OCI-LY1 (cell line): ENCODE measurements at regions not wholly inside any gene's neighbourhood (a gene's known extent, or its start where the extent isn't known, plus 50 kb on each side); places are given as distances from the start of the nearest gene placed in this dataset.

Experiments used
- H2AFZ ChIP-seq: fragments of 200-600 bp; sonication (generic), shearing (Covaris generic); 2 replicates; pipeline ENCODE4 v1.6.0; 2014; ENCODE audit warnings: antibody characterized with exemption, mild to moderate bottlenecking, low read length
- H3F3A ChIP-seq: fragments of 200-600 bp; sonication (generic), shearing (Covaris generic); 2 replicates; pipeline ENCODE4 v1.6.0; 2014; ENCODE audit warnings: mild to moderate bottlenecking, antibody characterized with exemption, low read length, moderate library complexity; ENCODE audit not compliant: insufficient read depth
- H3K27ac ChIP-seq: fragments of 200-600 bp; sonication (generic); 2 replicates; pipeline ENCODE4 v1.5.1; 2014; ENCODE audit warnings: low read length, mixed run types, mild to moderate bottlenecking, low read depth; ENCODE audit not compliant: poor library complexity, severe bottlenecking
- H3K27me3 ChIP-seq: fragments of 200-600 bp; sonication (generic); 2 replicates; pipeline ENCODE4 v1.6.0; 2014; ENCODE audit warnings: antibody characterized with exemption, mild to moderate bottlenecking, low read length, moderate library complexity; ENCODE audit not compliant: insufficient read depth
- H3K36me3 ChIP-seq: fragments of 200-600 bp; sonication (generic); 2 replicates; pipeline ENCODE4 v1.6.1; 2014; ENCODE audit warnings: mild to moderate bottlenecking, antibody characterized with exemption, low read length, moderate library complexity, mixed read lengths; ENCODE audit not compliant: insufficient read depth
- H3K4me1 ChIP-seq: fragments of 200-600 bp; sonication (generic); 2 replicates; pipeline ENCODE4 v1.5.1; 2014; ENCODE audit warnings: mild to moderate bottlenecking, low read length, moderate library complexity; ENCODE audit not compliant: insufficient read depth, severe bottlenecking
- H3K4me2 ChIP-seq: fragments of 200-600 bp; sonication (generic), shearing (Covaris generic); 2 replicates; pipeline ENCODE4 v1.6.1; 2014; ENCODE audit warnings: low read length
- H3K4me3 ChIP-seq: fragments of 200-600 bp; sonication (generic); 2 replicates; pipeline ENCODE4 v1.5.1; 2014; ENCODE audit warnings: low read length, low read depth, mild to moderate bottlenecking, mixed read lengths; ENCODE audit not compliant: poor library complexity, severe bottlenecking
- H3K79me2 ChIP-seq: fragments of 200-600 bp; shearing (Covaris generic); 2 replicates; pipeline ENCODE4 v1.6.1; 2016; ENCODE audit warnings: mixed run types, low read length, mixed read lengths; ENCODE audit not compliant: insufficient read depth
- H3K9ac ChIP-seq: fragments of 200-600 bp; sonication (generic), shearing (Covaris generic); 2 replicates; pipeline ENCODE4 v1.6.1; 2014; ENCODE audit warnings: mild to moderate bottlenecking, low read length, mixed read lengths
- H3K9me2 ChIP-seq: fragments of 200-600 bp; sonication (generic), shearing (Covaris generic); 2 replicates; pipeline ENCODE4 v1.6.1; 2014; ENCODE audit warnings: low read depth, mild to moderate bottlenecking, low read length, mixed read lengths
- H3K9me3 ChIP-seq: fragments of 200-600 bp; shearing (Covaris generic); 2 replicates; pipeline ENCODE4 v1.6.1; 2014; ENCODE audit warnings: low read length, mixed read lengths
- H4K20me1 ChIP-seq: fragments of 200-600 bp; sonication (generic), shearing (Covaris generic); 2 replicates; pipeline ENCODE4 v1.6.0; 2016; ENCODE audit warnings: mild to moderate bottlenecking, low read length; ENCODE audit not compliant: insufficient read depth
- CTCF ChIP-seq: fragments of 200-600 bp; sonication (generic), shearing (Covaris generic); IDR thresholded peaks from 2 replicates; pipeline ENCODE4 v1.5.1; 2017; ENCODE audit warnings: mild to moderate bottlenecking, antibody characterized with exemption, low read length, moderate library complexity, mixed read lengths
- EZH2 ChIP-seq: fragments of 200-600 bp; sonication (generic), shearing (Covaris generic); IDR thresholded peaks from 2 replicates; pipeline ENCODE4 v1.8.0; 2017; ENCODE audit warnings: borderline replicate concordance, mixed run types, mild to moderate bottlenecking, antibody characterized with exemption, low read length, moderate library complexity, mixed read lengths

DNA sequence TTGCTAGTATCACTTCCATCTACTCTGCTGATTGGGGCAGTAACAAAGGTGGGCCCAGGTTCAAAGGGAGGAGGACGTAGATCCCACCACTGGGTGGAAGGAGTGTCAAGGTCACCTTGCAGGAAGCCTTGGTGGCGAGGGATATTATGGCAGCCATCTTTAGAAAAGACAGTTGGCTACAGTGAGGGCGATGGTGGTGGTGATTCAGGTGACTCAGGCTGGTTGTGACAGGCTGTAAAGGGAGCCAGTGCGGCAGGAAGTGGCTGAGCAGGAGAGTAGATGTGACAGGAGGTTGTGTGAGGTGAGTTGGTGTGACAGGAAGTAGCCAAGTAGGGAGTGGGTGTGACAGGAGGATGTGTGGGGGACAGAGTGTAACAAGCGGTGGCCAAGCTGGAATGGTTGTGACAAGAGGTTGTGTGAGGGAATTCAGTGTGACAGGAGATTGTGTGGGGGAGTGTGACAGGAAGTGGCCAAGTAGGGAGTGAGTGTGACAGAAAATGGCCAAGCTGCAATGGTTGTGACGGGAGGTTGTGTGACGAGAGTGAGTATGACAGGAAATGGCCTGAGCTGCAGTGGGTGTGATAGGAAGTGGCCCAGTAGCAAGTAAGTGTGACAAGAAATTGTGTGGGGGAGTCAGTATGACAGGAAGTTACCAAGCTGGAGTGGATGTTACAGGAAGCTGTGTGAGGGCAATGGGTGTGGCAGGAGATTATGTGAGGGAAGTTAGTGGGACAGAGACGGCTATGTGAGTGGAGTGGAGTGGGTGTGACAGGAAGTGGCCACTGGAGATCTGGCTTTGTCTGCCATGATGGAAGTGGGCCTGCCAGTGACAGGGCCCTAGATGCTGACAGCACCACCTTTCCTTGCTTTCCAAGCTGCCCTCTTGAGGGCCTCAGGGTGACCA is 136.5 kb upstream of the MYL2 start:
- no peaks in the 10 kb centered on the region for H3K4me1 ChIP-seq
- no peak overlapping the region for H3K27ac ChIP-seq
- H2AFZ ChIP-seq = no peak overlapping the region

GRCh38 chr12:111055181-111055880 is 135.0 kb upstream of the MYL2 start:
- no peaks in the 10 kb centered on the region for H3K36me3 ChIP-seq
- no peaks in the 10 kb centered on the region for H4K20me1 ChIP-seq
- no peak overlapping the region for H2AFZ ChIP-seq
- TF ChIP-seq CTCF = no peak
- TF ChIP-seq EZH2 = no peak
- H3K79me2 ChIP-seq = no peaks in the 10 kb centered on the region
- no peak overlapping the region for H3K9ac ChIP-seq
- no peak overlapping the region for H3K4me2 ChIP-seq
- no peak overlapping the region for H3K4me3 ChIP-seq
- no peaks in the 10 kb centered on the region for H3K27me3 ChIP-seq
- H3K27ac ChIP-seq = no peak overlapping the region
- no peaks in the 10 kb centered on the region for H3K9me3 ChIP-seq
- H3K4me1 ChIP-seq = no peaks in the 10 kb centered on the region
- H3K9me2 ChIP-seq = no peaks in the 10 kb centered on the region
- no peaks in the 10 kb centered on the region for H3F3A ChIP-seq

More for the DNA sequence above, 136.5 kb upstream of the MYL2 start:
- no peaks in the 10 kb centered on the region for H3K27me3 ChIP-seq
- no peak overlapping the region for H3K4me3 ChIP-seq
- H3K79me2 ChIP-seq = no peaks in the 10 kb centered on the region
- no peaks in the 10 kb centered on the region for H3K9me2 ChIP-seq
- no peak overlapping the region for H3K9ac ChIP-seq
- H4K20me1 ChIP-seq = no peaks in the 10 kb centered on the region
- H3K36me3 ChIP-seq = no peaks in the 10 kb centered on the region
- no peak overlapping the region for H3K4me2 ChIP-seq
- no peaks in the 10 kb centered on the region for H3K9me3 ChIP-seq
- H3F3A ChIP-seq = no peaks in the 10 kb centered on the region
- TF ChIP-seq CTCF (no peak), EZH2 (no peak)

GRCh38 chr12:111048991-111049390 is 128.6 kb upstream of the MYL2 start:
- Histone ChIP-seq H3K9me2 (no peaks in the 10 kb centered on the region), H4K20me1 (no peaks in the 10 kb centered on the region), H3K79me2 (no peaks in the 10 kb centered on the region), H3K4me1 (no peaks in the 10 kb centered on the region), H2AFZ (no peak overlapping the region), H3F3A (no peaks in the 10 kb centered on the region), H3K36me3 (no peaks in the 10 kb centered on the region), H3K27me3 (no peaks in the 10 kb centered on the region), H3K4me3 (no peak overlapping the region), H3K27ac (no peak overlapping the region), H3K9ac (no peak overlapping the region), H3K9me3 (no peaks in the 10 kb centered on the region), H3K4me2 (no peak overlapping the region)
- TF ChIP-seq EZH2 (no peak), CTCF (no peak)
